ENCODE measurements at regions not wholly inside any gene's neighbourhood (a gene's known extent, or its start where the extent isn't known, plus 50 kb on each side); places are given as distances from the start of the nearest gene placed in this dataset.

GRCh38 chr20:24868959-24869358 lies 80.1 kb upstream of the CST7 start:
- TF ChIP-seq POLR2AphosphoS5 (IDR thresholded peaks at IDR 0.05) (no peak), POLR2A (IDR thresholded peaks at IDR 0.05) (no peak), CTCF (IDR thresholded peaks at IDR 0.05) (no peak), EP300 (IDR thresholded peaks at IDR 0.05) (no peak)

All from gastroesophageal sphincter (tissue), 3 donors.